ENCODE measurements at regions not wholly inside any gene's neighbourhood (a gene's known extent, or its start where the extent isn't known, plus 50 kb on each side); places are given as distances from the start of the nearest gene placed in this dataset.

DNA sequence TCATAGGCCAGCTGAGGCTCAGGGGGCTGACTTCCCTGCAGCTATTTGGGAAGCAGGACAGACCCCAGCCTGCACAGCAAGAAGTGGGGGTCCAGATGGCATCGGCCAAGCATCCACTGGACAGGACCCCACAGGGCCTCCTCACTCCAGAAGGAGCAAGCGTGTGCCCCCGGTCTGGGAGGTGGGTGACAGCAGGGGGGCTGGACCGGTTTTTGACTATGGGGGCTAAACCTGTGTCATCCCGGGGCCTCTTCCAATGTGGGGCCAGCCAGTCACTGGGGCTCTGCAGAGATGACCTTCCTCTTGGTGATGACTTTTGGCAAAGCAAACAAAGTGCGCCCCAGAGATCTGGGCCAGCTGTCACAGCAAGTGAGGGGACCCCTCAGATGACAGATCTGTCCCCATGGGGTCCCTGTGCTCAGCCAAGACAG is 163.9 kb downstream of the OLFM1 start:
- H3K4me3 ChIP-seq (ENCODE audit: low read length): no peak overlapping the region
- no peak overlapping the region for H3K27ac ChIP-seq (ENCODE audit: low read length)
- H3K9ac ChIP-seq (ENCODE audit: low read length): no peak overlapping the region
- H3K9me2 ChIP-seq (ENCODE audit: insufficient read depth, low read length): no peaks in the 10 kb centered on the region
- no peaks in the 10 kb centered on the region for H3K9me3 ChIP-seq (ENCODE audit: low read length)
- TF ChIP-seq, protein P1, sequence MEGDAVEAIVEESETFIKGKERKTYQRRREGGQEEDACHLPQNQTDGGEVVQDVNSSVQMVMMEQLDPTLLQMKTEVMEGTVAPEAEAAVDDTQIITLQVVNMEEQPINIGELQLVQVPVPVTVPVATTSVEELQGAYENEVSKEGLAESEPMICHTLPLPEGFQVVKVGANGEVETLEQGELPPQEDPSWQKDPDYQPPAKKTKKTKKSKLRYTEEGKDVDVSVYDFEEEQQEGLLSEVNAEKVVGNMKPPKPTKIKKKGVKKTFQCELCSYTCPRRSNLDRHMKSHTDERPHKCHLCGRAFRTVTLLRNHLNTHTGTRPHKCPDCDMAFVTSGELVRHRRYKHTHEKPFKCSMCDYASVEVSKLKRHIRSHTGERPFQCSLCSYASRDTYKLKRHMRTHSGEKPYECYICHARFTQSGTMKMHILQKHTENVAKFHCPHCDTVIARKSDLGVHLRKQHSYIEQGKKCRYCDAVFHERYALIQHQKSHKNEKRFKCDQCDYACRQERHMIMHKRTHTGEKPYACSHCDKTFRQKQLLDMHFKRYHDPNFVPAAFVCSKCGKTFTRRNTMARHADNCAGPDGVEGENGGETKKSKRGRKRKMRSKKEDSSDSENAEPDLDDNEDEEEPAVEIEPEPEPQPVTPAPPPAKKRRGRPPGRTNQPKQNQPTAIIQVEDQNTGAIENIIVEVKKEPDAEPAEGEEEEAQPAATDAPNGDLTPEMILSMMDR (IDR thresholded peaks at IDR 0.05; ENCODE audit: poor library complexity, severe bottlenecking): no peak
- TF ChIP-seq RAD21 (conservative IDR thresholded peaks at IDR 0.05) (no peak), MXI1 (conservative IDR thresholded peaks at IDR 0.05; ENCODE audit: poor library complexity, severe bottlenecking) (no peak), EP300 (conservative IDR thresholded peaks at IDR 0.05; ENCODE audit: poor library complexity, severe bottlenecking) (no peak), EZH2 (IDR thresholded peaks at IDR 0.05; ENCODE audit: borderline replicate concordance, insufficient read depth, low read length, poor library complexity, severe bottlenecking) (no peak), POLR2AphosphoS5 (IDR thresholded peaks at IDR 0.05) (no peak), TAF1 (IDR thresholded peaks at IDR 0.05; ENCODE audit: low read depth) (no peak), SMC3 (conservative IDR thresholded peaks at IDR 0.05; ENCODE audit: poor library complexity) (no peak)
- TF ChIP-seq, protein P2, sequence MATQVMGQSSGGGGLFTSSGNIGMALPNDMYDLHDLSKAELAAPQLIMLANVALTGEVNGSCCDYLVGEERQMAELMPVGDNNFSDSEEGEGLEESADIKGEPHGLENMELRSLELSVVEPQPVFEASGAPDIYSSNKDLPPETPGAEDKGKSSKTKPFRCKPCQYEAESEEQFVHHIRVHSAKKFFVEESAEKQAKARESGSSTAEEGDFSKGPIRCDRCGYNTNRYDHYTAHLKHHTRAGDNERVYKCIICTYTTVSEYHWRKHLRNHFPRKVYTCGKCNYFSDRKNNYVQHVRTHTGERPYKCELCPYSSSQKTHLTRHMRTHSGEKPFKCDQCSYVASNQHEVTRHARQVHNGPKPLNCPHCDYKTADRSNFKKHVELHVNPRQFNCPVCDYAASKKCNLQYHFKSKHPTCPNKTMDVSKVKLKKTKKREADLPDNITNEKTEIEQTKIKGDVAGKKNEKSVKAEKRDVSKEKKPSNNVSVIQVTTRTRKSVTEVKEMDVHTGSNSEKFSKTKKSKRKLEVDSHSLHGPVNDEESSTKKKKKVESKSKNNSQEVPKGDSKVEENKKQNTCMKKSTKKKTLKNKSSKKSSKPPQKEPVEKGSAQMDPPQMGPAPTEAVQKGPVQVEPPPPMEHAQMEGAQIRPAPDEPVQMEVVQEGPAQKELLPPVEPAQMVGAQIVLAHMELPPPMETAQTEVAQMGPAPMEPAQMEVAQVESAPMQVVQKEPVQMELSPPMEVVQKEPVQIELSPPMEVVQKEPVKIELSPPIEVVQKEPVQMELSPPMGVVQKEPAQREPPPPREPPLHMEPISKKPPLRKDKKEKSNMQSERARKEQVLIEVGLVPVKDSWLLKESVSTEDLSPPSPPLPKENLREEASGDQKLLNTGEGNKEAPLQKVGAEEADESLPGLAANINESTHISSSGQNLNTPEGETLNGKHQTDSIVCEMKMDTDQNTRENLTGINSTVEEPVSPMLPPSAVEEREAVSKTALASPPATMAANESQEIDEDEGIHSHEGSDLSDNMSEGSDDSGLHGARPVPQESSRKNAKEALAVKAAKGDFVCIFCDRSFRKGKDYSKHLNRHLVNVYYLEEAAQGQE (IDR thresholded peaks at IDR 0.05; ENCODE audit: borderline replicate concordance): no peak
- H3K27me3 ChIP-seq (ENCODE audit: insufficient read depth, low read depth, low read length): no peaks in the 10 kb centered on the region
- no peak overlapping the region for H2AFZ ChIP-seq (ENCODE audit: low read depth, low read length)
- no peaks in the 10 kb centered on the region for H3K36me3 ChIP-seq (ENCODE audit: insufficient read depth, low read length)
- no peak overlapping the region for H3K4me2 ChIP-seq (ENCODE audit: low read length)
- no peaks in the 10 kb centered on the region for H3F3A ChIP-seq (ENCODE audit: insufficient read depth, low read length, poor library complexity, severe bottlenecking)
- no peaks in the 10 kb centered on the region for H3K79me2 ChIP-seq (replicated peaks; ENCODE audit: insufficient read depth, low read length)
- no peaks in the 10 kb centered on the region for H4K20me1 ChIP-seq (ENCODE audit: insufficient read depth)

DNA sequence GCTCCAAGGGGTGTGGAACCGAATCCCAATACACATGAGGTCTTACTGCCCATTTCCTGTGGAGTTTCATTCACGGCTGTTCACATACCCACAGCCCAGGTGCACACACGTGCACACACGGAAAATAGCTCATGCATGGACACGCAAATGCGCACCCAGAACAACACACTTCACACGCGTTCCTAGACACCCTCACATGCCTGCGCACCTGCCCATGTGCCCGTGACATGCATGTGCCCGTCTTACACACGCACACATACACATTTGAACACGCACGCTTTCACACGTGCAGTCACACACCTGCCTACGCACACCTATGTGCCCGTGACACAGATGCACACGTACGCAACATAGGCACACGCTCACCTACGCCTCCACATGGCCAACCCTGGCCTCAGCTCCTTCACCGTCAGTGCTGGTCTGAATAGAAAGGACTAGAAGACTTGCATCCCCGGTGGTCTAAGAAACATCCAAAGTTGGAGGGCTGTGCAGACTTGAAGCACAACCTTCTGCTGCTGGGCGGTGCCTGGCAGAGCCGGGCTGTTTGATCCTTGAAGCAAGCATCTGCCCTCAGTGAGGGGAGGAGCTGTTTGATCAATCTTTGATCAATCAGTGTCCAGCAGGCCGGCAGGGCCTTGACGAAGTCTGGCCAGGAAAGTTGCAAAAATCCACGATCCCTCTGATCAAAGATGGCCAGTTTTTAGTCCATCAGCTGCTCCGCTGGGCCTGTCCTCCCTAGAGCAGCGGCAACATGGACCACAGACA is 164.7 kb downstream of the OLFM1 start:
- Histone ChIP-seq H3K9me3 (ENCODE audit: low read length) (no peaks in the 10 kb centered on the region), H3K4me2 (ENCODE audit: low read length) (no peak overlapping the region), H3F3A (ENCODE audit: insufficient read depth, low read length, poor library complexity, severe bottlenecking) (no peaks in the 10 kb centered on the region), H3K27ac (ENCODE audit: low read length) (no peak overlapping the region), H3K9ac (ENCODE audit: low read length) (no peak overlapping the region), H3K36me3 (ENCODE audit: insufficient read depth, low read length) (no peaks in the 10 kb centered on the region), H3K9me2 (ENCODE audit: insufficient read depth, low read length) (no peaks in the 10 kb centered on the region), H2AFZ (ENCODE audit: low read depth, low read length) (no peak overlapping the region), H3K27me3 (ENCODE audit: insufficient read depth, low read depth, low read length) (no peaks in the 10 kb centered on the region), H3K79me2 (replicated peaks; ENCODE audit: insufficient read depth, low read length) (no peaks in the 10 kb centered on the region), H3K4me3 (ENCODE audit: low read length) (no peak overlapping the region), H4K20me1 (ENCODE audit: insufficient read depth) (no peaks in the 10 kb centered on the region)
- TF ChIP-seq MXI1 (conservative IDR thresholded peaks at IDR 0.05; ENCODE audit: poor library complexity, severe bottlenecking) (no peak), POLR2AphosphoS5 (IDR thresholded peaks at IDR 0.05) (no peak), EP300 (conservative IDR thresholded peaks at IDR 0.05; ENCODE audit: poor library complexity, severe bottlenecking) (no peak), SMC3 (conservative IDR thresholded peaks at IDR 0.05; ENCODE audit: poor library complexity) (no peak), RAD21 (conservative IDR thresholded peaks at IDR 0.05) (no peak), EZH2 (IDR thresholded peaks at IDR 0.05; ENCODE audit: borderline replicate concordance, insufficient read depth, low read length, poor library complexity, severe bottlenecking) (no peak), TAF1 (IDR thresholded peaks at IDR 0.05; ENCODE audit: low read depth) (no peak)
- TF ChIP-seq, protein P1 (IDR thresholded peaks at IDR 0.05; ENCODE audit: poor library complexity, severe bottlenecking): no peak
- TF ChIP-seq, protein P2 (IDR thresholded peaks at IDR 0.05; ENCODE audit: borderline replicate concordance): no peak
